ENCODE measurements at regions not wholly inside any gene's neighbourhood (a gene's known extent, or its start where the extent isn't known, plus 50 kb on each side); places are given as distances from the start of the nearest gene placed in this dataset.

GRCh38 chr13:22451327-22451741 lies 729.4 kb upstream of the SGCG start:
- Histone ChIP-seq H3K79me2 (ENCODE audit: control insufficient read depth, insufficient read depth, low read length) (no peaks in the 10 kb centered on the region), H3K9ac (ENCODE audit: low read length) (no peak overlapping the region), H2AK5ac (ENCODE audit: low read length) (no peak overlapping the region), H3K56ac (ENCODE audit: low read length) (no peak overlapping the region), H3K36me3 (ENCODE audit: control insufficient read depth, insufficient read depth, low read length) (no peaks in the 10 kb centered on the region), H3K27me3 (ENCODE audit: insufficient read depth, low read length, poor library complexity) (no peaks in the 10 kb centered on the region), H4K5ac (ENCODE audit: low read length) (no peak overlapping the region), H3K4me1 (ENCODE audit: control insufficient read depth, low read depth, low read length) (no peaks in the 10 kb centered on the region), H2BK120ac (ENCODE audit: low read depth, low read length) (no peak overlapping the region), H2BK15ac (replicated peaks; ENCODE audit: low read depth) (no peak overlapping the region), H3K4me3 (ENCODE audit: low read length) (no peak overlapping the region), H3K4me2 (ENCODE audit: low read length) (no peak overlapping the region), H3K79me1 (ENCODE audit: low read length) (no peaks in the 10 kb centered on the region), H3K27ac (ENCODE audit: low read depth, low read length) (no peak overlapping the region), H2BK5ac (ENCODE audit: low read length) (no peak overlapping the region), H3K4ac (ENCODE audit: low read depth, low read length) (no peak overlapping the region), H3K23ac (ENCODE audit: low read length) (no peak overlapping the region), H3K18ac (ENCODE audit: low read length) (no peak overlapping the region), H4K8ac (ENCODE audit: low read depth, low read length) (no peak overlapping the region)
- WGBS (ENCODE audit: extremely low coverage, insufficient coverage, low lambda C conversion rate), result no CpG with 5 or more reads among the region's 5 CpGs
- DNase-seq, result no peak

- Histone ChIP-seq H3K4me2 (ENCODE audit: low read length) (no peak overlapping the region), H3K36me3 (ENCODE audit: control insufficient read depth, insufficient read depth, low read length) (no peaks in the 10 kb centered on the region), H3K4me1 (ENCODE audit: control insufficient read depth, low read depth, low read length) (no peaks in the 10 kb centered on the region), H3K27ac (ENCODE audit: low read depth, low read length) (no peak overlapping the region), H3K23ac (ENCODE audit: low read length) (no peak overlapping the region), H4K8ac (ENCODE audit: low read depth, low read length) (no peak overlapping the region), H3K79me1 (ENCODE audit: low read length) (no peaks in the 10 kb centered on the region), H3K4ac (ENCODE audit: low read depth, low read length) (no peak overlapping the region), H4K5ac (ENCODE audit: low read length) (no peak overlapping the region), H2BK15ac (replicated peaks; ENCODE audit: low read depth) (no peak overlapping the region), H3K56ac (ENCODE audit: low read length) (no peak overlapping the region), H3K9ac (ENCODE audit: low read length) (no peak overlapping the region), H3K18ac (ENCODE audit: low read length) (no peak overlapping the region), H2BK5ac (ENCODE audit: low read length) (no peak overlapping the region), H2AK5ac (ENCODE audit: low read length) (no peak overlapping the region), H3K79me2 (ENCODE audit: control insufficient read depth, insufficient read depth, low read length) (no peaks in the 10 kb centered on the region), H2BK120ac (ENCODE audit: low read depth, low read length) (no peak overlapping the region), H3K27me3 (ENCODE audit: insufficient read depth, low read length, poor library complexity) (no peaks in the 10 kb centered on the region), H3K4me3 (ENCODE audit: low read length) (no peak overlapping the region)
- no CpG with 5 or more reads among the region's 3 CpGs for WGBS (ENCODE audit: extremely low coverage, insufficient coverage, low lambda C conversion rate)
- peak; percentile 74 for DNase-seq
These were observed 726.2 kb upstream of the SGCG start for GRCh38 chr13:22454586-22454985.

DNA sequence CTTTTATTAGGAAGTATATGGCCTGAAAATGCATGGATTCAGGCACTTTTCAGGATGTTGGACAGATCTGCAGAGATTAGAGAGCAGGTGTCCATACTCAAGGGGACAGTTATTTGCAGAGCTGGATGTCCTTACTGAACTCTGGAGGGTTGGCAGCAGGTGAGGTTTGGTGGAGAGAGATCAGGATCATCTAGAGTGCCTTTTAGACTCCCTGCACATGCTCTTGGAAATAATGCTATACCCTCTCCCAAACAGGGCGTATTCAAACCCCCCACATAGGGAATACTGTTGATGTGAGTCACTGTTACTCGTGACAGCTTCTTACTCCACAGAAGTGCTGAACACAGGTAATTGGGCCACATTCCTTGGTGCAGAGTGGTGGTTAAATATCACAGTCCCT lies 725.7 kb upstream of the SGCG start:
- Histone ChIP-seq H3K27ac (ENCODE audit: low read depth, low read length) (no peak overlapping the region), H2AK5ac (ENCODE audit: low read length) (no peak overlapping the region), H3K56ac (ENCODE audit: low read length) (no peak overlapping the region), H3K4me3 (ENCODE audit: low read length) (no peak overlapping the region), H2BK15ac (replicated peaks; ENCODE audit: low read depth) (no peak overlapping the region), H4K8ac (ENCODE audit: low read depth, low read length) (no peak overlapping the region), H3K79me1 (ENCODE audit: low read length) (no peaks in the 10 kb centered on the region), H4K5ac (ENCODE audit: low read length) (no peak overlapping the region), H2BK5ac (ENCODE audit: low read length) (no peak overlapping the region), H3K27me3 (ENCODE audit: insufficient read depth, low read length, poor library complexity) (no peaks in the 10 kb centered on the region), H3K9ac (ENCODE audit: low read length) (no peak overlapping the region), H3K4ac (ENCODE audit: low read depth, low read length) (no peak overlapping the region), H3K23ac (ENCODE audit: low read length) (no peak overlapping the region), H3K36me3 (ENCODE audit: control insufficient read depth, insufficient read depth, low read length) (no peaks in the 10 kb centered on the region), H3K79me2 (ENCODE audit: control insufficient read depth, insufficient read depth, low read length) (no peaks in the 10 kb centered on the region), H3K4me1 (ENCODE audit: control insufficient read depth, low read depth, low read length) (no peaks in the 10 kb centered on the region), H3K18ac (ENCODE audit: low read length) (no peak overlapping the region), H2BK120ac (ENCODE audit: low read depth, low read length) (no peak overlapping the region), H3K4me2 (ENCODE audit: low read length) (no peak overlapping the region)
- WGBS (ENCODE audit: extremely low coverage, insufficient coverage, low lambda C conversion rate), result no CpG with 5 or more reads among the region's 2 CpGs
- DNase-seq, result peak; percentile 42

- no peak overlapping the region for H3K9ac ChIP-seq (ENCODE audit: low read length)
- no peaks in the 10 kb centered on the region for H3K79me2 ChIP-seq (ENCODE audit: control insufficient read depth, insufficient read depth, low read length)
- no peak overlapping the region for H4K8ac ChIP-seq (ENCODE audit: low read depth, low read length)
- H3K27me3 ChIP-seq (ENCODE audit: insufficient read depth, low read length, poor library complexity), result no peaks in the 10 kb centered on the region
- H3K36me3 ChIP-seq (ENCODE audit: control insufficient read depth, insufficient read depth, low read length), result no peaks in the 10 kb centered on the region
- H3K4me2 ChIP-seq (ENCODE audit: low read length), result no peak overlapping the region
- H3K23ac ChIP-seq (ENCODE audit: low read length), result no peak overlapping the region
- H2BK15ac ChIP-seq (replicated peaks; ENCODE audit: low read depth), result no peak overlapping the region
- no peak overlapping the region for H3K56ac ChIP-seq (ENCODE audit: low read length)
- no peak overlapping the region for H3K18ac ChIP-seq (ENCODE audit: low read length)
- no peak overlapping the region for H2BK5ac ChIP-seq (ENCODE audit: low read length)
- no peak overlapping the region for H2AK5ac ChIP-seq (ENCODE audit: low read length)
- no peak overlapping the region for H3K27ac ChIP-seq (ENCODE audit: low read depth, low read length)
- WGBS (ENCODE audit: extremely low coverage, insufficient coverage, low lambda C conversion rate), result no CpG with 5 or more reads among the region's 10 CpGs
- no peak overlapping the region for H3K4ac ChIP-seq (ENCODE audit: low read depth, low read length)
- H3K4me3 ChIP-seq (ENCODE audit: low read length), result no peak overlapping the region
- H4K5ac ChIP-seq (ENCODE audit: low read length), result no peak overlapping the region
- H2BK120ac ChIP-seq (ENCODE audit: low read depth, low read length), result no peak overlapping the region
- DNase-seq, result no peak
- H3K4me1 ChIP-seq (ENCODE audit: control insufficient read depth, low read depth, low read length), result no peaks in the 10 kb centered on the region
- no peaks in the 10 kb centered on the region for H3K79me1 ChIP-seq (ENCODE audit: low read length)
These were observed 718.8 kb upstream of the SGCG start for GRCh38 chr13:22461854-22462490.

DNA sequence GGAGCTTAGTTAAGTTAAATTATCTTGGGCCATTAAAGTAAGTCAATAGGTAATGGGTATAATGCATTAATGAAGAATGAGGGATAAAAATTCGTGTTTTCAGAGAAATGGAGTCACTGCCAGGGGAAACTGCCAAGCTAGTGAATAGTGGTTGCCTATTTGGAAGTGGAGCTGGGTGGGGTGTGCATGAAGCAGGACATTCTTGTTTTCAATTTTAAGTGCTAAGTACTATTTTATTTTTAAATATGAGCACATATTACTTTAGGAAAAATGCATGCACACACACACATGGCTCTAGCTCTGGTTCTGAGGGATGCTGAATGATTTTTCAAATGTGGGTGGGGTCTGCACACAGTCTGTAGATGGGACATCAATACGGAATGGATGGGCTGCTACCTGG lies 717.7 kb upstream of the SGCG start:
- Histone ChIP-seq H3K23ac (ENCODE audit: low read length) (no peak overlapping the region), H3K4me1 (ENCODE audit: control insufficient read depth, low read depth, low read length) (no peaks in the 10 kb centered on the region), H3K79me2 (ENCODE audit: control insufficient read depth, insufficient read depth, low read length) (no peaks in the 10 kb centered on the region), H3K56ac (ENCODE audit: low read length) (no peak overlapping the region), H3K36me3 (ENCODE audit: control insufficient read depth, insufficient read depth, low read length) (no peaks in the 10 kb centered on the region), H3K18ac (ENCODE audit: low read length) (no peak overlapping the region), H2AK5ac (ENCODE audit: low read length) (no peak overlapping the region), H2BK120ac (ENCODE audit: low read depth, low read length) (no peak overlapping the region), H3K4me3 (ENCODE audit: low read length) (no peak overlapping the region), H4K8ac (ENCODE audit: low read depth, low read length) (no peak overlapping the region), H3K4me2 (ENCODE audit: low read length) (no peak overlapping the region), H3K27me3 (ENCODE audit: insufficient read depth, low read length, poor library complexity) (no peaks in the 10 kb centered on the region), H2BK15ac (replicated peaks; ENCODE audit: low read depth) (no peak overlapping the region), H4K5ac (ENCODE audit: low read length) (no peak overlapping the region), H2BK5ac (ENCODE audit: low read length) (no peak overlapping the region), H3K27ac (ENCODE audit: low read depth, low read length) (no peak overlapping the region), H3K79me1 (ENCODE audit: low read length) (no peaks in the 10 kb centered on the region), H3K9ac (ENCODE audit: low read length) (no peak overlapping the region), H3K4ac (ENCODE audit: low read depth, low read length) (no peak overlapping the region)
- WGBS (ENCODE audit: extremely low coverage, insufficient coverage, low lambda C conversion rate), result no CpG with 5 or more reads among the region's 2 CpGs
- no peak for DNase-seq

GRCh38 chr13:22468045-22468444 lies 712.7 kb upstream of the SGCG start:
- no peak overlapping the region for H2BK15ac ChIP-seq (replicated peaks; ENCODE audit: low read depth)
- H3K79me1 ChIP-seq (ENCODE audit: low read length), result no peaks in the 10 kb centered on the region
- H2BK5ac ChIP-seq (ENCODE audit: low read length), result no peak overlapping the region
- no peak overlapping the region for H4K5ac ChIP-seq (ENCODE audit: low read length)
- no peak overlapping the region for H3K18ac ChIP-seq (ENCODE audit: low read length)
- no peak overlapping the region for H3K56ac ChIP-seq (ENCODE audit: low read length)
- no peak overlapping the region for H3K4me2 ChIP-seq (ENCODE audit: low read length)
- no peak overlapping the region for H3K4ac ChIP-seq (ENCODE audit: low read depth, low read length)
- H2AK5ac ChIP-seq (ENCODE audit: low read length), result no peak overlapping the region
- no peak overlapping the region for H4K8ac ChIP-seq (ENCODE audit: low read depth, low read length)
- H3K36me3 ChIP-seq (ENCODE audit: control insufficient read depth, insufficient read depth, low read length), result no peaks in the 10 kb centered on the region
- DNase-seq, result no peak
- H3K23ac ChIP-seq (ENCODE audit: low read length), result no peak overlapping the region
- H3K79me2 ChIP-seq (ENCODE audit: control insufficient read depth, insufficient read depth, low read length), result no peaks in the 10 kb centered on the region
- WGBS (ENCODE audit: extremely low coverage, insufficient coverage, low lambda C conversion rate), result no CpG with 5 or more reads among the region's 1 CpG
- no peak overlapping the region for H3K9ac ChIP-seq (ENCODE audit: low read length)
- H3K27me3 ChIP-seq (ENCODE audit: insufficient read depth, low read length, poor library complexity), result no peaks in the 10 kb centered on the region
- H3K27ac ChIP-seq (ENCODE audit: low read depth, low read length), result no peak overlapping the region
- H3K4me1 ChIP-seq (ENCODE audit: control insufficient read depth, low read depth, low read length), result no peaks in the 10 kb centered on the region
- no peak overlapping the region for H3K4me3 ChIP-seq (ENCODE audit: low read length)
- no peak overlapping the region for H2BK120ac ChIP-seq (ENCODE audit: low read depth, low read length)
